Suppressor macrophage treated with lipopolysaccharide for 4 hours (primary cell): ENCODE measurements at regions not wholly inside any gene's neighbourhood (a gene's known extent, or its start where the extent isn't known, plus 50 kb on each side); places are given as distances from the start of the nearest gene placed in this dataset.

ENCODE experiments used
- DNase-seq: peaks from one replicate; pipeline ENCODE4 v3.0.0-alpha.2; 2020

DNA sequence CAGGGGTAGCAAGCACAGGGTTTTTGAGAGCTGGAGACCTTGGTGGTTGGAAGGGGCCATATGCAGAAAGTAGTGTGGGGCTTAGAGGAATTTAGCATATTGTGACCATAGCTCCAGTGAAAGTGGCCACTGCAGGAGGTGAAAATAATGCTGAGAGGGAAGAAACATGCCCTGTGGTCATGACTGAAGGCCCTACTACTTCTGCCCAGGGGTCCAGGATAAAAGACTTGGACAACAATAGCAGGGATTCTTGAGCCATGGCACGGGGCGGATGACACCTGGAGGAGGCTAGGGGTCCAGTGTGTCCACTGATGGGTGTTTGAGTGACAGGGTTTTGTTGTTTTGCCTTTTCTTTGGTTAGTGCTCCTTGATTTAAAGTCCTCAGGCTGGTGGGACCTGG, 694.6 kb downstream of the CPS1 start:
- no peak for DNase-seq

DNA sequence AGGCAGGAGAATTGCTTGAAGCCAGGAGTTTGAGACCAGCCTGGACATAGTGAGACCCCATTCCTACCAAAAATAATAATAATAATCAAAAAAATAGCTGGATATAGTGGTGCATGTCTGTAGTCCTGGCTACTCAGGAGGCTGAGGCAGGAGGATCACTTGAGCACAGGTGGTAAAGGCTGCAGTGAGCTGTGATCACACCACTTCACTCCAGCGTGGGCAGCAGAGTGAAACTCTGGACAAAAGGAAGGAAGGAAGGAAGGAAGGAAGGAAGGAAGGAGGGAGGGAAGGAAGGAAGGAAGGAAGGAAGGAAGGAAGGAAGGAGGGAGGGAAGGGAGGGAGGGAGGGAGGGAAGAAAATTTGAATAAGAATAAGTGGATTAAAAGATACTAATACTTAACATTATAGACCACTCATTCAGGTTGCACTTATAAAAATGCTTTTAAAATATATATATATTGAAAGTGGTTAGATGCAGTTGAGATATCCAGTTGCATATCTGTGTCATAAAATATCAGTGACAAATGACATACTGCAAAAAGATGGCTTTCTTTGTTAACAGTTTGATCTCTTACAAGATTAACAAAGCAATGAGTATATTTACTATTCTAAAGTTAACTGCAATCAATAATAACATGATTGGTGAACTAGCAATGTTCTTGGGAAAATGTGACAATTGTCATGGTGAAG, 702.4 kb downstream of the CPS1 start:
- no peak for DNase-seq

DNA sequence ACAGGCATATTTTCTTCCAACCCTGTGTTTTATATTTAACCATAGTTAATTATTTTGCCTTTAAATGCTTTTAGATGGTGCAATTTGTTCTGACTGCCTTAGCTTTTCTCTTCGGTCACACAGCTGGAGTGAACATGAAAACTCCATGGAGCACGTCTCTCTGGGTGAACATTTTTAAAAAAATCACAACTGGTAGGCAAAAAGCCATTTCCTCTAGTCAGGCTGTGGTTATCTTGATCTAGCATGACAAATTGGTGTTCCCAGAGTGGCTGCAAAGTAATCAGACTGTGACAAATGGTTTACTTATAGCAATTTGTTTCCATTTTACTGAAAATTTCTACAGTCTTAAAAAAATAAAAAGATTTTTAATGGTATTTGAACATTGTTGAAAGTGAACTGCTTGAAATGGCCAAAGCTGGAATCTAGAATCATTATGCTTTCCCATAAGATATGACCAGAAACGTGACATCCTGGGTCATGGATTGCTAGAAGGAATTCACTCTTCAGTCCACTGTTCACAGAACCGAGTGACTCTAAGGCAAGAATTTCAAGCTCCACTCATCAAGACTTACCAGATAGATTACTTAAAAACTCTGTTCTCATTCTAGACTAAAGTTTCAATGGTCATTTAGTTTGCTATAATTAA, 703.6 kb downstream of the CPS1 start:
- no peak for DNase-seq

DNA sequence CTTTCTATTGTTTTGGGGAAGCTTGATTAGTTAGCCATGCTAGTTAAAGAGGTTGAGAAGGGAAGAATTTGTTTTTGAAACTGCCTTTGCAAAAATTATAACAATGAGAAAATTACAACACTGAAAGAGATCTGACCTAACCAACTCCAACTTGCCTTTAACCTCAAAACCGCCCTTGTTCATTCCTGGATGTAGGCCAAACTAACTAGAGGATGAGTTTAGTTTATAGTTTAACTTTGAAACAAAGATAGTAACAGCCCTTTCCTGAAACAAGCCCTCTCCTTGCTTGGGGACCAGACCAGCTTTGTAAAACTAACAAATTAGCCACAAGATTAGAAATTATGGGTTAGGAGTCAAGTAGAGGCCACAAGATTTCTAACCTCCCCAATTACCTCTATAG, 713.9 kb downstream of the CPS1 start:
- no peak for DNase-seq

DNA sequence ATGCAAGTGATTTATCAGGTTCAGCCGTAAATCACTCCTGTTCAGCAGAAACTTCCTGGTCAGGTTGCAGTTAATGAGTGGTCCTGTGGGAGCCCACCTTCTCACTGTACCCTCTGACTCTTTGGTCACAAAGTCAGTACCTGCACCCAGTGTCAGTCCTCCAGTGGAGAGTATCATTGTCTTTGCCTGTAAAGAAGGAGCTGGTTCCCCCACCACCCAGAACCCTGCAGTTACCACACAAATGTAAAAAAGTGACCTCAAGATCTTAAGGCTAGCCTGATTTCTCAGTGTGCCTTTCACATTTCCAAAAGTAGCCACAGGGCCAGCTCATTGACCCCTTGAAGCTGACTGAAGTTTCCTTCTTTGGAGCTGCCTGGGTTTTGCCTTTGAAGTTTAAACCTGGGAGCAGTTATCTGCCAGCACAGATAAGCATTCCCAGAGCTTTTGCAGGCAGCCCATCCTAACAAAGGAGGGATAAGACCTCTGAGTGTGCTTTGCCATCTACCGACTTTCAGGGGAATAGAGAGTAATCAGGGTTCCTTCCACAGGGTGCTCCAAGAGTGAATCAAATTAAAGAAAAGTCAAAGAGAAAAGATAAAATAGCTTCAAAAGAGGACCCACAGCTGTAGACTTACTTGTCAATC, 725.2 kb downstream of the CPS1 start:
- DNase-seq: no peak

DNA sequence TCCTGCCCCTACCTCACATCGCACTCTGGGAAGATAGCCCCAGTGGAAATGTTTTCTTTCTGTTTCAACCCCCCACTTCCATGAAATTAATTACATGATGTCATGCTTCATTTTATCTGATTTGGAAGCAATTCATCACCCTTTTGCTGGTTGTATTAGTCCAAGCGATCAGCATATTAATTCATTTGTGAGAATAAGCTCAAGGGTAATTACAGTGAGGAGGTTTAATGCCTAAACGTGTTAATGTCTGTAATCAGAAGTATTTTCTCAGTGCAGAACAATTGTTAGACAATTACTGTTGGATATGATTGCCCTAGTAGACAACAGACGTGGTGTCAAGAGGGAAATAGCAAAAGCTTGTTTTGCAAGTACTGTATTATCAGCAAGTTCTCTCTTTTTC, 746.3 kb downstream of the CPS1 start:
- no peak for DNase-seq

DNA sequence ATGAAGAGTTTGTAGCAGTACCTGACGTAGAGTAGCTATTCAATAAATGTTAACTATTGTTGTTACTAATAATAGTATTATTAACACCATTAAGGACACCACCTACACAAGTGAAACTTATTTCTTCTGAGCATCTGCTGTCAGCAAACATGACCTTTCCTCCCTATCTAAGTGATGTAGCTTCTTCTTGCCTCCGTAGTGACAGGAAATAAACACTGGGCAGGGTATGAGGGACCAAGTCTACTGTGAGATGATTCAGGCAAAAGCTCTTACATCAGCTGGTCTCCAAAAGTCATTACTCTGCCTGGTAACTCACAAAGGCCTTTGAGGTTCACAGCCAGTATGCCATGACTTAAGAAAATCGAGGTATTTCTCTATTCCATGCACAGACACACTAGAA, 750.5 kb downstream of the CPS1 start:
- DNase-seq: no peak
